ENCODE measurements at regions not wholly inside any gene's neighbourhood (a gene's known extent, or its start where the extent isn't known, plus 50 kb on each side); places are given as distances from the start of the nearest gene placed in this dataset.

- H3K27ac ChIP-seq (ENCODE audit: low read depth, low read length, poor library complexity, severe bottlenecking) = no peak overlapping the region
- H3K36me3 ChIP-seq (ENCODE audit: insufficient read depth, low read length) = no peaks in the 10 kb centered on the region
- H3K9me3 ChIP-seq (ENCODE audit: low read length) = no peaks in the 10 kb centered on the region
- TF ChIP-seq EZH2phosphoT487 (IDR thresholded peaks at IDR 0.05; ENCODE audit: borderline replicate concordance, low read depth, low read length) = no peak
- TF ChIP-seq CTCF (conservative IDR thresholded peaks at IDR 0.05; ENCODE audit: low read length) = no peak
- ChIA-PET POLR2A (interaction anchor here (0.5 kb wide), 1 partner anchor 734 kb away, joined by 3 read pairs; no protein-coding TSS in a partner anchor), CTCF (ENCODE audit: unreplicated experiment) (interaction anchor here (0.5 kb wide), 1 partner anchor 580 kb away, joined by 3 read pairs; no protein-coding TSS in a partner anchor)
- no peak overlapping the region for H3K4me3 ChIP-seq (ENCODE audit: low read depth, low read length, poor library complexity, severe bottlenecking)
- DNase-seq (ENCODE audit: low spot score) = no peak
- no peak overlapping the region for H3K4me2 ChIP-seq (ENCODE audit: low read length)
- BruUV-seq (replicated peaks) = no TSS peak
- no peaks in the 10 kb centered on the region for H3K9me2 ChIP-seq (ENCODE audit: insufficient read depth, low read length)
- H3K4me1 ChIP-seq (ENCODE audit: insufficient read depth, low read length, poor library complexity, severe bottlenecking) = peaks cover 13% of the 10 kb centered on the region
- H3K79me2 ChIP-seq (ENCODE audit: insufficient read depth, low read depth, low read length) = no peaks in the 10 kb centered on the region
- no peaks in the 10 kb centered on the region for H4K20me1 ChIP-seq (ENCODE audit: insufficient read depth, low read length)
- intact Hi-C loops (cut with micrococcal nuclease; ENCODE audit: unreplicated experiment) = no loop called here
- peak overlapping the region; percentile 34; the same call in 1 of the 2 replicates for H2AFZ ChIP-seq (ENCODE audit: low read length)
Measured at GRCh38 chr12:92574911-92575570, 127.7 kb upstream of the PLEKHG7 start.

- Histone ChIP-seq H4K20me1 (ENCODE audit: insufficient read depth, low read length) (no peaks in the 10 kb centered on the region), H2AFZ (ENCODE audit: low read length) (peak overlapping the region; percentile 34; the same call in 1 of the 2 replicates), H3K4me3 (ENCODE audit: low read depth, low read length, poor library complexity, severe bottlenecking) (no peak overlapping the region), H3K9me2 (ENCODE audit: insufficient read depth, low read length) (no peaks in the 10 kb centered on the region), H3K36me3 (ENCODE audit: insufficient read depth, low read length) (no peaks in the 10 kb centered on the region), H3K4me2 (ENCODE audit: low read length) (no peak overlapping the region), H3K4me1 (ENCODE audit: insufficient read depth, low read length, poor library complexity, severe bottlenecking) (peaks cover 22% of the 10 kb centered on the region), H3K9me3 (ENCODE audit: low read length) (no peaks in the 10 kb centered on the region), H3K27ac (ENCODE audit: low read depth, low read length, poor library complexity, severe bottlenecking) (no peak overlapping the region), H3K79me2 (ENCODE audit: insufficient read depth, low read depth, low read length) (no peaks in the 10 kb centered on the region)
- no peak for TF ChIP-seq EZH2phosphoT487 (IDR thresholded peaks at IDR 0.05; ENCODE audit: borderline replicate concordance, low read depth, low read length)
- peak; percentile 77 for TF ChIP-seq CTCF (conservative IDR thresholded peaks at IDR 0.05; ENCODE audit: low read length)
- DNase-seq (ENCODE audit: low spot score) = peak; percentile 46
- no TSS peak for BruUV-seq (replicated peaks)
- ChIA-PET POLR2A (interaction anchor here (0.5 kb wide), 2 partner anchors 733 to 1156 kb away, joined by 3 read pairs; no protein-coding TSS in a partner anchor), CTCF (ENCODE audit: unreplicated experiment) (no interaction called here)
- intact Hi-C loops (cut with micrococcal nuclease; ENCODE audit: unreplicated experiment) = no loop called here
Measured at GRCh38 chr12:92574051-92574783, 128.6 kb upstream of the PLEKHG7 start.

GRCh38 chr12:92573104-92573503, 129.7 kb upstream of the PLEKHG7 start:
- ChIA-PET CTCF (ENCODE audit: unreplicated experiment) (no interaction called here), POLR2A (no interaction called here)
- DNase-seq (ENCODE audit: low spot score) = no peak
- TF ChIP-seq EZH2phosphoT487 (IDR thresholded peaks at IDR 0.05; ENCODE audit: borderline replicate concordance, low read depth, low read length) (no peak), CTCF (conservative IDR thresholded peaks at IDR 0.05; ENCODE audit: low read length) (no peak)
- no peaks in the 10 kb centered on the region for H4K20me1 ChIP-seq (ENCODE audit: insufficient read depth, low read length)
- peaks cover 33% of the 10 kb centered on the region for H3K4me1 ChIP-seq (ENCODE audit: insufficient read depth, low read length, poor library complexity, severe bottlenecking)
- no peaks in the 10 kb centered on the region for H3K9me3 ChIP-seq (ENCODE audit: low read length)
- no peaks in the 10 kb centered on the region for H3K36me3 ChIP-seq (ENCODE audit: insufficient read depth, low read length)
- no peak overlapping the region for H2AFZ ChIP-seq (ENCODE audit: low read length)
- H3K27ac ChIP-seq (ENCODE audit: low read depth, low read length, poor library complexity, severe bottlenecking) = no peak overlapping the region
- no TSS peak for BruUV-seq (replicated peaks)
- no peaks in the 10 kb centered on the region for H3K79me2 ChIP-seq (ENCODE audit: insufficient read depth, low read depth, low read length)
- intact Hi-C loops (cut with micrococcal nuclease; ENCODE audit: unreplicated experiment) = no loop called here
- no peaks in the 10 kb centered on the region for H3K9me2 ChIP-seq (ENCODE audit: insufficient read depth, low read length)
- no peak overlapping the region for H3K4me3 ChIP-seq (ENCODE audit: low read depth, low read length, poor library complexity, severe bottlenecking)
- H3K4me2 ChIP-seq (ENCODE audit: low read length) = no peak overlapping the region

All from OCI-LY7 (cell line).